PFSK-1 (cell line): ENCODE measurements at regions not wholly inside any gene's neighbourhood (a gene's known extent, or its start where the extent isn't known, plus 50 kb on each side); places are given as distances from the start of the nearest gene placed in this dataset.

Experiments used
- SIN3A ChIP-seq: IDR thresholded peaks from 2 replicates; pipeline ENCODE4 v1.6.1; 2012; ENCODE audit warnings: mild to moderate bottlenecking, low read length, moderate library complexity, borderline replicate concordance; ENCODE audit not compliant: insufficient read depth
- TAF1 ChIP-seq: IDR thresholded peaks from 2 replicates; pipeline ENCODE4 v1.6.1; 2012; ENCODE audit warnings: low read length, control low read depth, borderline replicate concordance; ENCODE audit not compliant: insufficient read depth

- TF ChIP-seq SIN3A (no peak), TAF1 (no peak)
These were observed 159.0 kb downstream of the CHIC2 start for GRCh38 chr4:53905276-53905940.
